GM23338 (cell line): ENCODE measurements at regions not wholly inside any gene's neighbourhood (a gene's known extent, or its start where the extent isn't known, plus 50 kb on each side); places are given as distances from the start of the nearest gene placed in this dataset.

Source experiments
- ATAC-seq: fragments of 200-7000 bp; cut with Tn5 transposase; 3 replicates; pipeline ENCODE4 v1.9.1; 2020
- DNase-seq: peaks from one replicate; pipeline ENCODE4 v3.0.0-alpha.2; 2015; ENCODE audit warnings: low spot score
- H2AFZ ChIP-seq: fragments of 200-600 bp; sonication (generic); 2 replicates; pipeline ENCODE4 v1.8.0; 2016; ENCODE audit warnings: antibody characterized with exemption, mild to moderate bottlenecking, moderate library complexity
- H3F3A ChIP-seq: fragments of 200-600 bp; sonication (generic); replicated peaks from 2 replicates; pipeline ENCODE4 v1.8.0; 2017; ENCODE audit warnings: antibody characterized with exemption, mixed run types, low read depth
- H3K27ac ChIP-seq: fragments of 200-600 bp; sonication (generic); 2 replicates; pipeline ENCODE4 v1.6.1; 2016; ENCODE audit warnings: low read depth
- H3K27me3 ChIP-seq: fragments of 200-600 bp; sonication (generic); 2 replicates; pipeline ENCODE4 v1.8.0; 2016; ENCODE audit warnings: mild to moderate bottlenecking, mixed run types, moderate library complexity; ENCODE audit not compliant: insufficient read depth
- H3K36me3 ChIP-seq: fragments of 200-600 bp; sonication (generic); 2 replicates; pipeline ENCODE4 v1.8.0; 2016; ENCODE audit warnings: mild to moderate bottlenecking; ENCODE audit not compliant: insufficient read depth
- H3K4me1 ChIP-seq: fragments of 200-600 bp; sonication (generic); 2 replicates; pipeline ENCODE4 v1.8.0; 2016; ENCODE audit warnings: mild to moderate bottlenecking, moderate library complexity; ENCODE audit not compliant: insufficient read depth
- H3K4me2 ChIP-seq: fragments of 200-600 bp; sonication (generic); 2 replicates; pipeline ENCODE4 v1.7.1; 2017; ENCODE audit warnings: mixed run types
- H3K4me3 ChIP-seq: fragments of 200-600 bp; sonication (generic); 2 replicates; pipeline ENCODE4 v1.6.1; 2016; ENCODE audit warnings: mixed run types
- H3K79me2 ChIP-seq: fragments of 200-600 bp; sonication (generic); replicated peaks from 2 replicates; pipeline ENCODE4 v1.8.0; 2017; ENCODE audit warnings: mild to moderate bottlenecking; ENCODE audit not compliant: insufficient read depth
- H3K9me2 ChIP-seq: fragments of 200-600 bp; sonication (generic); 2 replicates; pipeline ENCODE4 v1.8.0; 2017; ENCODE audit not compliant: insufficient read depth
- H4K20me1 ChIP-seq: fragments of 200-600 bp; sonication (generic); replicated peaks from 2 replicates; pipeline ENCODE4 v1.8.0; 2017; ENCODE audit warnings: mild to moderate bottlenecking; ENCODE audit not compliant: insufficient read depth
- H3K27ac Mint-ChIP-seq: 2 replicates; pipeline ENCODE4 v1.8.0; 2020; ENCODE audit warnings: inconsistent platforms, mild to moderate bottlenecking, moderate library complexity, mixed read lengths
- H3K27me3 Mint-ChIP-seq: 3 replicates; pipeline ENCODE4 v1.8.0; 2022; ENCODE audit warnings: low read depth, mild to moderate bottlenecking, moderate library complexity, mixed read lengths, inconsistent platforms; ENCODE audit not compliant: insufficient read depth, poor library complexity
- H3K36me3 Mint-ChIP-seq: 3 replicates; pipeline ENCODE4 v1.8.0; 2021; ENCODE audit warnings: low read depth, mild to moderate bottlenecking, inconsistent platforms, moderate library complexity, mixed read lengths
- H3K4me1 Mint-ChIP-seq: 3 replicates; pipeline ENCODE4 v1.8.0; 2020; ENCODE audit warnings: mild to moderate bottlenecking, inconsistent platforms, mixed read lengths
- H3K4me3 Mint-ChIP-seq: 3 replicates; pipeline ENCODE4 v1.8.0; 2021; ENCODE audit warnings: moderate library complexity, mild to moderate bottlenecking, inconsistent platforms, mixed read lengths
- H3K9me3 Mint-ChIP-seq: 3 replicates; pipeline ENCODE4 v1.8.0; 2020; ENCODE audit warnings: moderate library complexity, mild to moderate bottlenecking, inconsistent platforms, mixed read lengths
- EZH2 ChIP-seq: fragments of 200-600 bp; sonication (generic); IDR thresholded peaks from one replicate; pipeline ENCODE4 v1.8.0; 2017; ENCODE audit warnings: antibody characterized with exemption, mild to moderate bottlenecking, low read depth; ENCODE audit not compliant: unreplicated experiment
- EZH2phosphoT487 ChIP-seq: fragments of 200-600 bp; sonication (generic); IDR thresholded peaks from one replicate; pipeline ENCODE4 v1.8.1; 2018; ENCODE audit warnings: antibody characterized with exemption; ENCODE audit not compliant: unreplicated experiment
- JUNB ChIP-seq: IDR thresholded peaks from one replicate; pipeline ENCODE4 v1.6.1; 2016; ENCODE audit warnings: antibody characterized with exemption; ENCODE audit not compliant: unreplicated experiment
- NANOG ChIP-seq: IDR thresholded peaks from 2 replicates; pipeline ENCODE4 v1.6.1; 2016; ENCODE audit warnings: antibody characterized with exemption, borderline replicate concordance
- POLR2AphosphoS5 ChIP-seq: IDR thresholded peaks from 2 replicates; pipeline ENCODE4 v1.6.1; 2016; ENCODE audit warnings: antibody characterized with exemption, low read depth
- ZNF114 ChIP-seq: fragments of 250-450 bp; sonication (Bioruptor Pico); IDR thresholded peaks from 2 replicates; pipeline ENCODE4 v1.5.0; 2020; ENCODE audit warnings: mild to moderate bottlenecking, moderate library complexity
- ZNF331 ChIP-seq: fragments of 250-450 bp; sonication (Bioruptor Pico); IDR thresholded peaks from 2 replicates; pipeline ENCODE4 v1.5.0; 2020; ENCODE audit warnings: low read depth, mild to moderate bottlenecking, moderate library complexity
- TF ChIP-seq, protein P1 (sequence below), 2 experiments: fragments of 200-600 bp in 1 of 2; sonication (generic) in 1 of 2; conservative IDR thresholded peaks; 2 replicates each; pipeline versions ENCODE4 v1.5.1 to v1.6.1; 2016 to 2017; ENCODE audit warnings: antibody characterized with exemption in 2 of 2, low read depth in 2 of 2, mild to moderate bottlenecking in 2 of 2, moderate library complexity in 1 of 2
- TF ChIP-seq, protein P2 (sequence below): IDR thresholded peaks from 2 replicates; pipeline ENCODE4 v1.6.1; 2016; ENCODE audit warnings: antibody characterized with exemption
- TF ChIP-seq, protein P3 (sequence below): IDR thresholded peaks from one replicate; pipeline ENCODE4 v1.6.1; 2018; ENCODE audit warnings: antibody characterized with exemption; ENCODE audit not compliant: unreplicated experiment
- TF ChIP-seq, protein P4 (sequence below): fragments of 250-450 bp; sonication (Bioruptor Pico); IDR thresholded peaks from 2 replicates; pipeline ENCODE4 v1.5.0; 2020; ENCODE audit warnings: mild to moderate bottlenecking, moderate library complexity

DNA sequence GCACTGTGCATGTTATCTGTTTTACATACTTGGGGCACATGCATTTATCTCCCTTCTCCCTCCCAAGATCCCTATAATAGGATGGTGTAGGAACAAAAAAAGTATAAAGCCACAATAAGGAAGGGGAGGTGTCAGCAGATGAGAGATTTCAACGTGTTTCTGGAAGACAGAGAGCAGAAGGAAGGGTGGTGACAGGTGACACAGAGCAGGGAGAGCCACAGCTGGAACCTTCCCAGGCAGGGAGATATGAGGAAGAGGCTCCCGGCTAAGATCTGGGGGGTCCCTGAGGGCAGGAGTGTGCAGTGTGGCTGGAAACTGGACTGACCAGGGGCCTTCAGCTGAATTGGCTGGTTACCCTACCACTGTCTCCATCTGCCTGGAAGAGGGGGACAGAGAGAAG lies 107.4 kb downstream of the BCOR start (continued):
- TF ChIP-seq, protein P1, sequence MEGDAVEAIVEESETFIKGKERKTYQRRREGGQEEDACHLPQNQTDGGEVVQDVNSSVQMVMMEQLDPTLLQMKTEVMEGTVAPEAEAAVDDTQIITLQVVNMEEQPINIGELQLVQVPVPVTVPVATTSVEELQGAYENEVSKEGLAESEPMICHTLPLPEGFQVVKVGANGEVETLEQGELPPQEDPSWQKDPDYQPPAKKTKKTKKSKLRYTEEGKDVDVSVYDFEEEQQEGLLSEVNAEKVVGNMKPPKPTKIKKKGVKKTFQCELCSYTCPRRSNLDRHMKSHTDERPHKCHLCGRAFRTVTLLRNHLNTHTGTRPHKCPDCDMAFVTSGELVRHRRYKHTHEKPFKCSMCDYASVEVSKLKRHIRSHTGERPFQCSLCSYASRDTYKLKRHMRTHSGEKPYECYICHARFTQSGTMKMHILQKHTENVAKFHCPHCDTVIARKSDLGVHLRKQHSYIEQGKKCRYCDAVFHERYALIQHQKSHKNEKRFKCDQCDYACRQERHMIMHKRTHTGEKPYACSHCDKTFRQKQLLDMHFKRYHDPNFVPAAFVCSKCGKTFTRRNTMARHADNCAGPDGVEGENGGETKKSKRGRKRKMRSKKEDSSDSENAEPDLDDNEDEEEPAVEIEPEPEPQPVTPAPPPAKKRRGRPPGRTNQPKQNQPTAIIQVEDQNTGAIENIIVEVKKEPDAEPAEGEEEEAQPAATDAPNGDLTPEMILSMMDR (conservative IDR thresholded peaks at IDR 0.05; ENCODE audit: low read depth in 2 of 2) = no peak
- no peak for TF ChIP-seq ZNF114 (CRISPR knock-in tag)
- TF ChIP-seq EZH2phosphoT487 = no peak
- no peak for TF ChIP-seq EZH2
- TF ChIP-seq, protein P2, sequence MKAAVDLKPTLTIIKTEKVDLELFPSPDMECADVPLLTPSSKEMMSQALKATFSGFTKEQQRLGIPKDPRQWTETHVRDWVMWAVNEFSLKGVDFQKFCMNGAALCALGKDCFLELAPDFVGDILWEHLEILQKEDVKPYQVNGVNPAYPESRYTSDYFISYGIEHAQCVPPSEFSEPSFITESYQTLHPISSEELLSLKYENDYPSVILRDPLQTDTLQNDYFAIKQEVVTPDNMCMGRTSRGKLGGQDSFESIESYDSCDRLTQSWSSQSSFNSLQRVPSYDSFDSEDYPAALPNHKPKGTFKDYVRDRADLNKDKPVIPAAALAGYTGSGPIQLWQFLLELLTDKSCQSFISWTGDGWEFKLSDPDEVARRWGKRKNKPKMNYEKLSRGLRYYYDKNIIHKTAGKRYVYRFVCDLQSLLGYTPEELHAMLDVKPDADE = no peak
- no peak for TF ChIP-seq ZNF331 (CRISPR knock-in tag)
- TF ChIP-seq, protein P3, sequence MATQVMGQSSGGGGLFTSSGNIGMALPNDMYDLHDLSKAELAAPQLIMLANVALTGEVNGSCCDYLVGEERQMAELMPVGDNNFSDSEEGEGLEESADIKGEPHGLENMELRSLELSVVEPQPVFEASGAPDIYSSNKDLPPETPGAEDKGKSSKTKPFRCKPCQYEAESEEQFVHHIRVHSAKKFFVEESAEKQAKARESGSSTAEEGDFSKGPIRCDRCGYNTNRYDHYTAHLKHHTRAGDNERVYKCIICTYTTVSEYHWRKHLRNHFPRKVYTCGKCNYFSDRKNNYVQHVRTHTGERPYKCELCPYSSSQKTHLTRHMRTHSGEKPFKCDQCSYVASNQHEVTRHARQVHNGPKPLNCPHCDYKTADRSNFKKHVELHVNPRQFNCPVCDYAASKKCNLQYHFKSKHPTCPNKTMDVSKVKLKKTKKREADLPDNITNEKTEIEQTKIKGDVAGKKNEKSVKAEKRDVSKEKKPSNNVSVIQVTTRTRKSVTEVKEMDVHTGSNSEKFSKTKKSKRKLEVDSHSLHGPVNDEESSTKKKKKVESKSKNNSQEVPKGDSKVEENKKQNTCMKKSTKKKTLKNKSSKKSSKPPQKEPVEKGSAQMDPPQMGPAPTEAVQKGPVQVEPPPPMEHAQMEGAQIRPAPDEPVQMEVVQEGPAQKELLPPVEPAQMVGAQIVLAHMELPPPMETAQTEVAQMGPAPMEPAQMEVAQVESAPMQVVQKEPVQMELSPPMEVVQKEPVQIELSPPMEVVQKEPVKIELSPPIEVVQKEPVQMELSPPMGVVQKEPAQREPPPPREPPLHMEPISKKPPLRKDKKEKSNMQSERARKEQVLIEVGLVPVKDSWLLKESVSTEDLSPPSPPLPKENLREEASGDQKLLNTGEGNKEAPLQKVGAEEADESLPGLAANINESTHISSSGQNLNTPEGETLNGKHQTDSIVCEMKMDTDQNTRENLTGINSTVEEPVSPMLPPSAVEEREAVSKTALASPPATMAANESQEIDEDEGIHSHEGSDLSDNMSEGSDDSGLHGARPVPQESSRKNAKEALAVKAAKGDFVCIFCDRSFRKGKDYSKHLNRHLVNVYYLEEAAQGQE = no peak
- TF ChIP-seq POLR2AphosphoS5 = no peak

DNA sequence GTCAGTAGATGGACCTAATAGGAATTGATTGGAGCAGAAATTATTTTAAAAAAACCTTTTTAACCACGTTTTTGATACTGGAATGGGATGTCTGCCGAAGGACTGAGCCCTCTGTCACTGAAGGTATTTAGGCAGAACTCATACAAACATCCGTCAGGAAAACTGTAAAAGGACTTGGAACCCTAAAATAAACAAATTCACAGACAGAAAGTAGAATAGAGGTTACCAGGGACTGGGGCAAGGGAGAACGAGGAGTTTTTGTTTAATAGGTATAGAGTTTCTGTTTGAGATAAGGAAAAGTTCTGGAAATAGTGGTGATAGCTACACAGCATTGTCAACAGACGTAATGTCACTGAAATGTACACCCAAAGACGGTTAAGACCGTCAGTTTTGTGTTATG lies 105.5 kb downstream of the BCOR start:
- Mint-ChIP-seq H3K27ac (no peak overlapping the region), H3K4me3 (no peak overlapping the region), H3K27me3 (peaks cover 2% of the 10 kb centered on the region), H3K36me3 (no peaks in the 10 kb centered on the region), H3K4me1 (0 out of 3 replicates have a peak, but pooled peaks cover 2% of the 10 kb centered on the region), H3K9me3 (no peaks in the 10 kb centered on the region)
- Histone ChIP-seq H4K20me1 (no peaks in the 10 kb centered on the region), H3K4me2 (no peak overlapping the region), H3K4me1 (no peaks in the 10 kb centered on the region), H2AFZ (no peak overlapping the region), H3K4me3 (no peak overlapping the region), H3K27ac (no peak overlapping the region), H3K27me3 (no peaks in the 10 kb centered on the region), H3F3A (no peaks in the 10 kb centered on the region), H3K36me3 (no peaks in the 10 kb centered on the region), H3K79me2 (no peaks in the 10 kb centered on the region), H3K9me2 (no peaks in the 10 kb centered on the region)
- DNase-seq = no peak
- no peak for ATAC-seq
- TF ChIP-seq NANOG = no peak
- TF ChIP-seq ZNF114 (CRISPR knock-in tag) = no peak
- TF ChIP-seq JUNB = no peak
- TF ChIP-seq, protein P4, sequence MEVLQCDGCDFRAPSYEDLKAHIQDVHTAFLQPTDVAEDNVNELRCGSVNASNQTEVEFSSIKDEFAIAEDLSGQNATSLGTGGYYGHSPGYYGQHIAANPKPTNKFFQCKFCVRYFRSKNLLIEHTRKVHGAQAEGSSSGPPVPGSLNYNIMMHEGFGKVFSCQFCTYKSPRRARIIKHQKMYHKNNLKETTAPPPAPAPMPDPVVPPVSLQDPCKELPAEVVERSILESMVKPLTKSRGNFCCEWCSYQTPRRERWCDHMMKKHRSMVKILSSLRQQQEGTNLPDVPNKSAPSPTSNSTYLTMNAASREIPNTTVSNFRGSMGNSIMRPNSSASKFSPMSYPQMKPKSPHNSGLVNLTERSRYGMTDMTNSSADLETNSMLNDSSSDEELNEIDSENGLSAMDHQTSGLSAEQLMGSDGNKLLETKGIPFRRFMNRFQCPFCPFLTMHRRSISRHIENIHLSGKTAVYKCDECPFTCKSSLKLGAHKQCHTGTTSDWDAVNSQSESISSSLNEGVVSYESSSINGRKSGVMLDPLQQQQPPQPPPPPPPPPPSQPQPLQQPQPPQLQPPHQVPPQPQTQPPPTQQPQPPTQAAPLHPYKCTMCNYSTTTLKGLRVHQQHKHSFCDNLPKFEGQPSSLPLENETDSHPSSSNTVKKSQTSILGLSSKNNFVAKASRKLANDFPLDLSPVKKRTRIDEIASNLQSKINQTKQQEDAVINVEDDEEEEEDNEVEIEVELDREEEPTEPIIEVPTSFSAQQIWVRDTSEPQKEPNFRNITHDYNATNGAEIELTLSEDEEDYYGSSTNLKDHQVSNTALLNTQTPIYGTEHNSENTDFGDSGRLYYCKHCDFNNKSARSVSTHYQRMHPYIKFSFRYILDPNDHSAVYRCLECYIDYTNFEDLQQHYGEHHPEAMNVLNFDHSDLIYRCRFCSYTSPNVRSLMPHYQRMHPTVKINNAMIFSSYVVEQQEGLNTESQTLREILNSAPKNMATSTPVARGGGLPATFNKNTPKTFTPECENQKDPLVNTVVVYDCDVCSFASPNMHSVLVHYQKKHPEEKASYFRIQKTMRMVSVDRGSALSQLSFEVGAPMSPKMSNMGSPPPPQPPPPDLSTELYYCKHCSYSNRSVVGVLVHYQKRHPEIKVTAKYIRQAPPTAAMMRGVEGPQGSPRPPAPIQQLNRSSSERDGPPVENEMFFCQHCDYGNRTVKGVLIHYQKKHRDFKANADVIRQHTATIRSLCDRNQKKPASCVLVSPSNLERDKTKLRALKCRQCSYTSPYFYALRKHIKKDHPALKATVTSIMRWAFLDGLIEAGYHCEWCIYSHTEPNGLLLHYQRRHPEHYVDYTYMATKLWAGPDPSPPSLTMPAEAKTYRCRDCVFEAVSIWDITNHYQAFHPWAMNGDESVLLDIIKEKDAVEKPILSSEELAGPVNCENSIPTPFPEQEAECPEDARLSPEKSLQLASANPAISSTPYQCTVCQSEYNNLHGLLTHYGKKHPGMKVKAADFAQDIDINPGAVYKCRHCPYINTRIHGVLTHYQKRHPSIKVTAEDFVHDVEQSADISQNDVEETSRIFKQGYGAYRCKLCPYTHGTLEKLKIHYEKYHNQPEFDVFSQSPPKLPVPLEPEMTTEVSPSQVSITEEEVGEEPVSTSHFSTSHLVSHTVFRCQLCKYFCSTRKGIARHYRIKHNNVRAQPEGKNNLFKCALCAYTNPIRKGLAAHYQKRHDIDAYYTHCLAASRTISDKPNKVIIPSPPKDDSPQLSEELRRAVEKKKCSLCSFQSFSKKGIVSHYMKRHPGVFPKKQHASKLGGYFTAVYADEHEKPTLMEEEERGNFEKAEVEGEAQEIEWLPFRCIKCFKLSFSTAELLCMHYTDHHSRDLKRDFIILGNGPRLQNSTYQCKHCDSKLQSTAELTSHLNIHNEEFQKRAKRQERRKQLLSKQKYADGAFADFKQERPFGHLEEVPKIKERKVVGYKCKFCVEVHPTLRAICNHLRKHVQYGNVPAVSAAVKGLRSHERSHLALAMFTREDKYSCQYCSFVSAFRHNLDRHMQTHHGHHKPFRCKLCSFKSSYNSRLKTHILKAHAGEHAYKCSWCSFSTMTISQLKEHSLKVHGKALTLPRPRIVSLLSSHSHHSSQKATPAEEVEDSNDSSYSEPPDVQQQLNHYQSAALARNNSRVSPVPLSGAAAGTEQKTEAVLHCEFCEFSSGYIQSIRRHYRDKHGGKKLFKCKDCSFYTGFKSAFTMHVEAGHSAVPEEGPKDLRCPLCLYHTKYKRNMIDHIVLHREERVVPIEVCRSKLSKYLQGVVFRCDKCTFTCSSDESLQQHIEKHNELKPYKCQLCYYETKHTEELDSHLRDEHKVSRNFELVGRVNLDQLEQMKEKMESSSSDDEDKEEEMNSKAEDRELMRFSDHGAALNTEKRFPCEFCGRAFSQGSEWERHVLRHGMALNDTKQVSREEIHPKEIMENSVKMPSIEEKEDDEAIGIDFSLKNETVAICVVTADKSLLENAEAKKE (CRISPR knock-in tag) = no peak
- TF ChIP-seq EZH2phosphoT487 = no peak
